ENCODE measurements at regions not wholly inside any gene's neighbourhood (a gene's known extent, or its start where the extent isn't known, plus 50 kb on each side); places are given as distances from the start of the nearest gene placed in this dataset.

GRCh38 chr4:123748806-123749205, 352.2 kb downstream of the SPRY1 start:
- ChIA-PET CTCF (no interaction called here), POLR2A (no interaction called here)
- DNase-seq (ENCODE audit: extremely low spot score), result no peak
- no peak for TF ChIP-seq FOXA1 (IDR thresholded peaks at IDR 0.05)
- TF ChIP-seq FOXK2 (IDR thresholded peaks at IDR 0.05), result no peak
- TF ChIP-seq ARNT (IDR thresholded peaks at IDR 0.05), result no peak
- no peak for TF ChIP-seq HDGF (IDR thresholded peaks at IDR 0.05; ENCODE audit: borderline replicate concordance)
- no peak for TF ChIP-seq SP1 (IDR thresholded peaks at IDR 0.05)
- TF ChIP-seq L3MBTL2 (conservative IDR thresholded peaks at IDR 0.05), result no peak
- TF ChIP-seq FOXM1 (IDR thresholded peaks at IDR 0.05; ENCODE audit: borderline replicate concordance), result no peak
- no peak for TF ChIP-seq PKNOX1 (IDR thresholded peaks at IDR 0.05)
- TF ChIP-seq ZNF384 (IDR thresholded peaks at IDR 0.05), result no peak
- TF ChIP-seq BHLHE40 (IDR thresholded peaks at IDR 0.05; ENCODE audit: borderline replicate concordance), result no peak
- TF ChIP-seq TARDBP (IDR thresholded peaks at IDR 0.05), result no peak
- no peak for TF ChIP-seq CTBP1 (IDR thresholded peaks at IDR 0.05; ENCODE audit: borderline replicate concordance)
- TF ChIP-seq LEF1 (IDR thresholded peaks at IDR 0.05; ENCODE audit: borderline replicate concordance), result no peak
- no peak for TF ChIP-seq SUZ12 (IDR thresholded peaks at IDR 0.05)
- TF ChIP-seq ELF4 (IDR thresholded peaks at IDR 0.05), result no peak
- TF ChIP-seq NFRKB (IDR thresholded peaks at IDR 0.05), result no peak

GRCh38 chr4:123749383-123749782, 352.8 kb downstream of the SPRY1 start:
- no peak for TF ChIP-seq L3MBTL2 (conservative IDR thresholded peaks at IDR 0.05)
- no peak for TF ChIP-seq LEF1 (IDR thresholded peaks at IDR 0.05; ENCODE audit: borderline replicate concordance)
- no peak for TF ChIP-seq HDGF (IDR thresholded peaks at IDR 0.05; ENCODE audit: borderline replicate concordance)
- no peak for TF ChIP-seq FOXK2 (IDR thresholded peaks at IDR 0.05)
- TF ChIP-seq CTBP1 (IDR thresholded peaks at IDR 0.05; ENCODE audit: borderline replicate concordance), result no peak
- TF ChIP-seq PKNOX1 (IDR thresholded peaks at IDR 0.05), result no peak
- no peak for TF ChIP-seq ARNT (IDR thresholded peaks at IDR 0.05)
- no peak for TF ChIP-seq NFRKB (IDR thresholded peaks at IDR 0.05)
- no peak for TF ChIP-seq SP1 (IDR thresholded peaks at IDR 0.05)
- no peak for TF ChIP-seq ELF4 (IDR thresholded peaks at IDR 0.05)
- no peak for TF ChIP-seq FOXM1 (IDR thresholded peaks at IDR 0.05; ENCODE audit: borderline replicate concordance)
- TF ChIP-seq TARDBP (IDR thresholded peaks at IDR 0.05), result no peak
- no peak for TF ChIP-seq SUZ12 (IDR thresholded peaks at IDR 0.05)
- no peak for TF ChIP-seq BHLHE40 (IDR thresholded peaks at IDR 0.05; ENCODE audit: borderline replicate concordance)
- TF ChIP-seq FOXA1 (IDR thresholded peaks at IDR 0.05), result no peak
- no peak for TF ChIP-seq ZNF384 (IDR thresholded peaks at IDR 0.05)
- DNase-seq (ENCODE audit: extremely low spot score), result no peak
- POLR2A ChIA-PET, result no interaction called here
- CTCF ChIA-PET, result no interaction called here

GRCh38 chr4:123750044-123750443, 353.4 kb downstream of the SPRY1 start:
- ChIA-PET POLR2A (no interaction called here), CTCF (no interaction called here)
- peak; percentile 42 for DNase-seq (ENCODE audit: extremely low spot score)
- TF ChIP-seq ARNT (IDR thresholded peaks at IDR 0.05) (no peak), BHLHE40 (IDR thresholded peaks at IDR 0.05; ENCODE audit: borderline replicate concordance) (no peak), FOXA1 (IDR thresholded peaks at IDR 0.05) (no peak), CTBP1 (IDR thresholded peaks at IDR 0.05; ENCODE audit: borderline replicate concordance) (no peak), FOXM1 (IDR thresholded peaks at IDR 0.05; ENCODE audit: borderline replicate concordance) (no peak), ELF4 (IDR thresholded peaks at IDR 0.05) (no peak), LEF1 (IDR thresholded peaks at IDR 0.05; ENCODE audit: borderline replicate concordance) (no peak), SUZ12 (IDR thresholded peaks at IDR 0.05) (no peak), PKNOX1 (IDR thresholded peaks at IDR 0.05) (no peak), ZNF384 (IDR thresholded peaks at IDR 0.05) (no peak), L3MBTL2 (conservative IDR thresholded peaks at IDR 0.05) (no peak), SP1 (IDR thresholded peaks at IDR 0.05) (no peak)

GRCh38 chr4:123755655-123756054, 359.1 kb downstream of the SPRY1 start:
- ChIA-PET POLR2A (no interaction called here), CTCF (no interaction called here)
- DNase-seq (ENCODE audit: extremely low spot score), result no peak
- TF ChIP-seq NFRKB (IDR thresholded peaks at IDR 0.05) (no peak), BHLHE40 (IDR thresholded peaks at IDR 0.05; ENCODE audit: borderline replicate concordance) (no peak), ELF4 (IDR thresholded peaks at IDR 0.05) (no peak), FOXM1 (IDR thresholded peaks at IDR 0.05; ENCODE audit: borderline replicate concordance) (no peak), FOXA1 (IDR thresholded peaks at IDR 0.05) (no peak), TARDBP (IDR thresholded peaks at IDR 0.05) (no peak), SUZ12 (IDR thresholded peaks at IDR 0.05) (no peak), SP1 (IDR thresholded peaks at IDR 0.05) (no peak), PKNOX1 (IDR thresholded peaks at IDR 0.05) (no peak), HDGF (IDR thresholded peaks at IDR 0.05; ENCODE audit: borderline replicate concordance) (no peak), ZNF384 (IDR thresholded peaks at IDR 0.05) (no peak), CTBP1 (IDR thresholded peaks at IDR 0.05; ENCODE audit: borderline replicate concordance) (no peak), FOXK2 (IDR thresholded peaks at IDR 0.05) (no peak), ARNT (IDR thresholded peaks at IDR 0.05) (no peak)

- ChIA-PET POLR2A (no interaction called here), CTCF (no interaction called here)
- no peak for DNase-seq (ENCODE audit: extremely low spot score)
Measured at GRCh38 chr4:123767806-123768205, 371.2 kb downstream of the SPRY1 start.

More at GRCh38 chr4:123767806-123768205, 371.2 kb downstream of the SPRY1 start:
- TF ChIP-seq ZNF384 (IDR thresholded peaks at IDR 0.05) (no peak), ARNT (IDR thresholded peaks at IDR 0.05) (no peak), L3MBTL2 (conservative IDR thresholded peaks at IDR 0.05) (no peak), FOXK2 (IDR thresholded peaks at IDR 0.05) (no peak), LEF1 (IDR thresholded peaks at IDR 0.05; ENCODE audit: borderline replicate concordance) (no peak), HDGF (IDR thresholded peaks at IDR 0.05; ENCODE audit: borderline replicate concordance) (no peak), FOXM1 (IDR thresholded peaks at IDR 0.05; ENCODE audit: borderline replicate concordance) (no peak), ELF4 (IDR thresholded peaks at IDR 0.05) (no peak), NFRKB (IDR thresholded peaks at IDR 0.05) (no peak), BHLHE40 (IDR thresholded peaks at IDR 0.05; ENCODE audit: borderline replicate concordance) (no peak), PKNOX1 (IDR thresholded peaks at IDR 0.05) (no peak), CTBP1 (IDR thresholded peaks at IDR 0.05; ENCODE audit: borderline replicate concordance) (no peak)
